Glutamatergic neuron (in vitro differentiated cells): ENCODE measurements at regions not wholly inside any gene's neighbourhood (a gene's known extent, or its start where the extent isn't known, plus 50 kb on each side); places are given as distances from the start of the nearest gene placed in this dataset.

ENCODE experiments used
- DNase-seq: peaks from one replicate; pipeline ENCODE4 v3.0.0; 2022
- H3K27ac Mint-ChIP-seq: one replicate; pipeline ENCODE4 v1.8.0; 2020; ENCODE audit warnings: mild to moderate bottlenecking, mixed read lengths, inconsistent platforms; ENCODE audit not compliant: unreplicated experiment
- H3K27me3 Mint-ChIP-seq: one replicate; pipeline ENCODE4 v1.8.0; 2020; ENCODE audit warnings: mild to moderate bottlenecking, moderate library complexity, mixed read lengths, inconsistent platforms; ENCODE audit not compliant: unreplicated experiment
- H3K36me3 Mint-ChIP-seq: one replicate; pipeline ENCODE4 v1.8.0; 2020; ENCODE audit warnings: mild to moderate bottlenecking, mixed read lengths, inconsistent platforms; ENCODE audit not compliant: unreplicated experiment
- H3K4me1 Mint-ChIP-seq: one replicate; pipeline ENCODE4 v1.8.0; 2020; ENCODE audit warnings: mild to moderate bottlenecking, low read depth, mixed read lengths, inconsistent platforms; ENCODE audit not compliant: unreplicated experiment
- H3K4me3 Mint-ChIP-seq: one replicate; pipeline ENCODE4 v1.8.0; 2020; ENCODE audit warnings: mild to moderate bottlenecking, mixed read lengths, inconsistent platforms; ENCODE audit not compliant: unreplicated experiment
- H3K9me3 Mint-ChIP-seq: one replicate; pipeline ENCODE4 v1.8.0; 2020; ENCODE audit warnings: mild to moderate bottlenecking, moderate library complexity, mixed read lengths, inconsistent platforms; ENCODE audit not compliant: unreplicated experiment
- TF ChIP-seq, protein P1 (sequence below): fragments of 200-600 bp; sonication (generic); IDR thresholded peaks from one replicate; pipeline ENCODE4 v1.5.0; 2021; ENCODE audit not compliant: partially characterized antibody, unreplicated experiment

DNA sequence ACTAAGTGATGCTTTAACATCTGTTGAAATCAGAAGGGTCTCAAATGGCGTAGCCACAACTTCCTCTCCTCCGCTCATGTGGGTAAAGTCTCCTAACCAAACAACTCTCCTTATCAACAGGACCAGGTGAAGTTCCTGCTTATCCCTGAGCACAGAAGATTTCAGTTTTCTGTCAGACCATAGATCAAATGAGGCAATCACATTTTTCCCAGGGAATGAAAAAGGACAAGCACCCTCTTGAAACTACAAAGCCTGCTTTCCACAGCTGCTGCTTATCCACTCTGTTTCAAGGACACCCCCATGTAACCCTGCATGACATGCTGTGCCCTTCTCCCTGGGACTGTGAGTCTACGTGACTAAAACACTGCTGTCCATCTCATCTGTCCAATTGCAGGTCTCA, 788.3 kb upstream of the SLITRK5 start:
- no peaks in the 10 kb centered on the region for H3K27me3 Mint-ChIP-seq
- no peak overlapping the region for H3K27ac Mint-ChIP-seq
- H3K36me3 Mint-ChIP-seq = no peaks in the 10 kb centered on the region
- TF ChIP-seq, protein P1, sequence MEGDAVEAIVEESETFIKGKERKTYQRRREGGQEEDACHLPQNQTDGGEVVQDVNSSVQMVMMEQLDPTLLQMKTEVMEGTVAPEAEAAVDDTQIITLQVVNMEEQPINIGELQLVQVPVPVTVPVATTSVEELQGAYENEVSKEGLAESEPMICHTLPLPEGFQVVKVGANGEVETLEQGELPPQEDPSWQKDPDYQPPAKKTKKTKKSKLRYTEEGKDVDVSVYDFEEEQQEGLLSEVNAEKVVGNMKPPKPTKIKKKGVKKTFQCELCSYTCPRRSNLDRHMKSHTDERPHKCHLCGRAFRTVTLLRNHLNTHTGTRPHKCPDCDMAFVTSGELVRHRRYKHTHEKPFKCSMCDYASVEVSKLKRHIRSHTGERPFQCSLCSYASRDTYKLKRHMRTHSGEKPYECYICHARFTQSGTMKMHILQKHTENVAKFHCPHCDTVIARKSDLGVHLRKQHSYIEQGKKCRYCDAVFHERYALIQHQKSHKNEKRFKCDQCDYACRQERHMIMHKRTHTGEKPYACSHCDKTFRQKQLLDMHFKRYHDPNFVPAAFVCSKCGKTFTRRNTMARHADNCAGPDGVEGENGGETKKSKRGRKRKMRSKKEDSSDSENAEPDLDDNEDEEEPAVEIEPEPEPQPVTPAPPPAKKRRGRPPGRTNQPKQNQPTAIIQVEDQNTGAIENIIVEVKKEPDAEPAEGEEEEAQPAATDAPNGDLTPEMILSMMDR = no peak
- DNase-seq = no peak
- peaks cover 2% of the 10 kb centered on the region for H3K4me1 Mint-ChIP-seq
- no peak overlapping the region for H3K4me3 Mint-ChIP-seq
- H3K9me3 Mint-ChIP-seq = no peaks in the 10 kb centered on the region

DNA sequence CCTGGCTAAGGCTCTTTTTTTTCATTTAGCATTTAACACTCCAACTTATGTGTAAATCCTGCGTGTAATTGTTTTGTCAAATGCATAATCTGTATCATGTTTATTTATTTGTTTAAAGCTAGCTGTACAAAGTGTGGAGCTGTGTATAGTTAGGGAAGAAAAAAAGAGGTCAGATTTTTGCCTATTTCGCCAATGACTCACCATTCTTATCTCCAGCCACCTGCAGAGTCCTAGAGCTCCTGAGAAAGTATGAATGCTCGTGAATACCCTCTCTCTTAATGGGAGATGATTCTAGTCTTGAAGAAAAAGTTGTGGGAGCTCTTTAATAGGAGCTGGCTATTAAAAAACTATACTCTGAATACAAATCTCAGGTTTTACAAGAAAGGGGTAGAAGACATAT, 778.8 kb upstream of the SLITRK5 start:
- no peaks in the 10 kb centered on the region for H3K9me3 Mint-ChIP-seq
- no peaks in the 10 kb centered on the region for H3K27me3 Mint-ChIP-seq

DNA sequence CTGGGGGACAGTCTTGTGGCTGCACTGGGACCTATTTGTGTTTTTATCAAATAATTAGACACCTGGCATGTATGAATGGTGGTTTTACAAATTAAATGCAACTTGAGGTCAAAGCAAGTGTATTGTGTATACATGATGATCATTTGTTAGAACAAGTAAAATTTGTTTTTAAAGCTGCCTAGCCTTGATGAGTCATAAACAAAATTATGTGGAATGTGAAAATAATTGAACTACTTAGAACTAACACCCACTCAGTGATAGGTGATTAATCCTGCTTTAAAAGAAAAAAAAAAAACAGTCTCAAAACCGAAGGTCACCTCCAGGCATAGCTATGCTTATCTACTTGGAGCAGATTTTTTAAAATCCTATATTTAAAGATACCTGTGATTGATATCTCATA, 770.3 kb upstream of the SLITRK5 start:
- no peak overlapping the region for H3K4me3 Mint-ChIP-seq
- H3K36me3 Mint-ChIP-seq = no peaks in the 10 kb centered on the region
- DNase-seq = no peak
- H3K9me3 Mint-ChIP-seq = no peaks in the 10 kb centered on the region
- no peaks in the 10 kb centered on the region for H3K4me1 Mint-ChIP-seq
- H3K27ac Mint-ChIP-seq = no peak overlapping the region
- peaks cover 2% of the 10 kb centered on the region for H3K27me3 Mint-ChIP-seq
- TF ChIP-seq, protein P1 = no peak

More for the DNA sequence above, 778.8 kb upstream of the SLITRK5 start:
- Mint-ChIP-seq H3K27ac (no peak overlapping the region), H3K4me1 (no peaks in the 10 kb centered on the region), H3K4me3 (no peak overlapping the region), H3K36me3 (no peaks in the 10 kb centered on the region)
- TF ChIP-seq, protein P1 = no peak
- DNase-seq = no peak

DNA sequence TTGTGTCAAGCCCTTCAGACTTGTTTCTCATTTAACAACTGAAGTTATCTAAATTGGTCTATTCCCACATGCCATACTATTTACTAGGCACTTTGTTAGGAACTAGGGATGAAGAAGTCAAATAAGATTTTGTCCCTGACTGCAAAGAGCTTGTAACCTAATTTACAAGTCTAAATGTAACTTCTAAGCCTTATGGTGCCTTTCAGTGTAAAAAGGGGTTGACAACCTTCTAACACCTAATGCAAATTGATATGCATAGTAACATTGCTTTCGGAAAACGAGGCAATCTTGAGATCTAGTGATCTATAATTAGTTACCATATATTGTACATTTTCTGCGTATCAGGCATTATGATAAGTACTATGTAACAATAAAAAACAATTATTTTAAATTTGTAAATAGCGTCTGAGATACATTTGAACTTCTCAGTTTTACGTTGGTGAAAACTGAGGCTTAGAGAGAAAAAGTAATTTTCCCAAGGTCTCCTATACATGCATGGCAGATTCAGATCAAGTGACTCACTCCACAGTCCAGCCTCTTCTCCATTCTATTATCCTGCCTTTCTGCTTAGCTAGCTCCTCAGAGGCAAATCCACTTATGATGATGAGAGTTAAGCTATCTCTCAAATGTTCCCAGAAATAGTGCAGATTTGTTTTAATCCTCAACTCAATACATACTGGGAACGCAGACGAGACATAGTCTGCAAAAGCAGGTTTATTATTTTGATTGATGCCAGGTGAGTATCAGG, 764.9 kb upstream of the SLITRK5 start:
- no peak for DNase-seq

DNA sequence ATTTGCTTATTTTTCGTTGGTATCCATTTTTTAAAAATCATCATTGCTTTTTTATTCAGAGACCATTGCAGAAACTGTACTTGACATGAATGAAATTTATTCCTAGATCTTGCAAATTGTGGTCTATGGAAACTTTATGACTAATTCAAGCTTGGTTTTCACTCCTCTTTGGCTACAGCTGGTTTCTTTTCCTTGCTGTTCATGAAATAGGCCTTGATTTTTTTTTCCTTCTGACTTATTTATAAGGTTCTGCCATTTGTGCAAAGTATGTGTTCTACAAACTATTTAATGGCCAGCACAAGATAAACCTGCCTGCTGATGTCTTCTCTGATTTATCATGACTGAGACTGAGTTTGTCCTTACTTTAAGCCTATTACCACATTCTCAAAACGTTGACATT, 764.0 kb upstream of the SLITRK5 start:
- TF ChIP-seq, protein P1 = no peak
- H3K9me3 Mint-ChIP-seq = no peaks in the 10 kb centered on the region
- H3K4me3 Mint-ChIP-seq = no peak overlapping the region
- no peak overlapping the region for H3K27ac Mint-ChIP-seq
- DNase-seq = no peak
- H3K27me3 Mint-ChIP-seq = peaks cover 2% of the 10 kb centered on the region
- H3K4me1 Mint-ChIP-seq = no peaks in the 10 kb centered on the region
- no peaks in the 10 kb centered on the region for H3K36me3 Mint-ChIP-seq

More for the DNA sequence above, 764.9 kb upstream of the SLITRK5 start:
- Mint-ChIP-seq H3K27ac (no peak overlapping the region), H3K9me3 (no peaks in the 10 kb centered on the region), H3K4me3 (no peak overlapping the region), H3K36me3 (no peaks in the 10 kb centered on the region), H3K27me3 (peaks cover 2% of the 10 kb centered on the region), H3K4me1 (no peaks in the 10 kb centered on the region)
- TF ChIP-seq, protein P1 = no peak
